ENCODE measurements at regions not wholly inside any gene's neighbourhood (a gene's known extent, or its start where the extent isn't known, plus 50 kb on each side); places are given as distances from the start of the nearest gene placed in this dataset.

DNA sequence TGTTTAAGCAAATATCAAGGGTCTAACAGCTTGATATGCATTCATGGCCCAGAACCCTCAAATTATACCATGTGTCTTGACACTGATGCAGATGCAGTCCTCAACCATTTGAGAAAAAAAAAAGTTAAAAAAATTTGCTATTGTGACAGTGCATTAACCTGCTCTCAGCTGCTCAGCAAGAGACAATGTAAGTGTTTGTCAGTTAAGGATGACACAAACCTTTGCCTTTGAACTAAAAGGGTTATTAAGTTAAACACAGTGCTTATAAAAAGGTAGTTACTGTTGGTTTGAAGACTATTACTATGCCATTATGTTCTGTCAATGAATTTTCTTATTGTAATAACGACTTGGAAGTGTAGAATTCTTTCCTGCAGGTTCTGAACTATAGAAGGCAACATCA is 655.6 kb upstream of the NEGR1 start:
- TF ChIP-seq POLR2A (IDR thresholded peaks at IDR 0.05; ENCODE audit: low read depth, low read length) (no peak), TAF1 (IDR thresholded peaks at IDR 0.05; ENCODE audit: low read depth, low read length) (no peak), POLR2AphosphoS5 (IDR thresholded peaks at IDR 0.05; ENCODE audit: low read depth, low read length) (no peak)
